Left ventricle myocardium superior (tissue), 1 donor: ENCODE measurements at regions not wholly inside any gene's neighbourhood (a gene's known extent, or its start where the extent isn't known, plus 50 kb on each side); places are given as distances from the start of the nearest gene placed in this dataset.

ENCODE experiments used
- ATAC-seq: fragments of 200-7000 bp; cut with Tn5 transposase; one replicate; pipeline ENCODE4 v1.9.1; 2020; ENCODE audit warnings: mild to moderate bottlenecking, moderate library complexity
- DNase-seq: peaks from one replicate; pipeline ENCODE4 v3.0.0-alpha.2; 2020
- intact Hi-C: fragments of 100-400 bp; cut with micrococcal nuclease; formaldehyde crosslinking; loops from one replicate; pipeline ENCODE4 v1.11.0; 2022
- donor health status: DM: no; HTN: yes; CAD: no; lungs with severe emphysema.

DNA sequence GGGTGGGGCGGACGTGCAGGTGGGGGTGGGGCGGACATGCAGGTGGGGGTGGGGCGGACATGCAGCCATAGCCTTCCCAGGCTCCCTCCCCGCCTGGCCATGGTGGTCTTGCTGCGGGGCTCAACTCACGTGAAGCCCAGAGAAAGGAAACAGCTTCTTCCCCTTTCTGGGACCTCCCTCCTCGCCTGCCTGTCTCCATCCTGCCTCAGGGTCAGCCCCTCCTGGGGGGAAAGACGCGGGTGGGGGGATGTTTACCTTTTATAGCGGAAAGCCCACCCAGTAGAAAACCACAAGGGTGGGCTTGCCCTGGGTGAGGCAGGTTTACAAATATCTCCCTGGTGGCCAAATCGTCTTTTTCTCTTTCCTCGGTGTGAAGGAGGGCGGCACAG, 520.0 kb downstream of the GLRX3 start:
- intact Hi-C loops = no loop called here
- DNase-seq (no peak), ATAC-seq (no peak)

DNA sequence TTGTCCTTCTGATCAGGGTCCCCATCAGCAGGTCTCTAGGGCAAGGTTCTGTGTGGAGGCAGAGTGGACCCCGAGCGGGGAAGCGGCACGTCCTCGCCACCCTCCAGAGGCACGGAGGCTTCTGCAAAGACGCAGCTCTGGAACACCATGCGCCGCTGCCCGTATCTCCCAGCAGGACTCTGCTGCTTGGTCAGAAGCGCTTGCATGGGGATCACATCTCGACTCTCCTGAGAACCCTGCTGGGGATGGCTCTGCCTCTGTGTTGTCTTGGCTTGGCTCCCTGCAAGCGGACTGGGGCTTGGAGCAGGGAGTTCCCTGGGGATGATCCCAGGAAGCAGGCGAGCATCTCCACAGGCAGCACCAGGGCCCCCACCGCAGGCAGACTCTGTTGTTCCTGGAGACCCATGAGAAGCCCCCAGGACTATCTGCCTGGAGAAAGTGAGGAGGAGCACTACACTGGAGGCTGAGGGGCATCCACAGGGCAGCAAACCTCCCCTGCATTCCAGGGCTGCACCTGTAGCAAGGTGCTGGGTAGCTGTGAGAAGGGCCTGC, 520.5 kb downstream of the GLRX3 start:
- DNase-seq (no peak), ATAC-seq (no peak)
- intact Hi-C loops = no loop called here

DNA sequence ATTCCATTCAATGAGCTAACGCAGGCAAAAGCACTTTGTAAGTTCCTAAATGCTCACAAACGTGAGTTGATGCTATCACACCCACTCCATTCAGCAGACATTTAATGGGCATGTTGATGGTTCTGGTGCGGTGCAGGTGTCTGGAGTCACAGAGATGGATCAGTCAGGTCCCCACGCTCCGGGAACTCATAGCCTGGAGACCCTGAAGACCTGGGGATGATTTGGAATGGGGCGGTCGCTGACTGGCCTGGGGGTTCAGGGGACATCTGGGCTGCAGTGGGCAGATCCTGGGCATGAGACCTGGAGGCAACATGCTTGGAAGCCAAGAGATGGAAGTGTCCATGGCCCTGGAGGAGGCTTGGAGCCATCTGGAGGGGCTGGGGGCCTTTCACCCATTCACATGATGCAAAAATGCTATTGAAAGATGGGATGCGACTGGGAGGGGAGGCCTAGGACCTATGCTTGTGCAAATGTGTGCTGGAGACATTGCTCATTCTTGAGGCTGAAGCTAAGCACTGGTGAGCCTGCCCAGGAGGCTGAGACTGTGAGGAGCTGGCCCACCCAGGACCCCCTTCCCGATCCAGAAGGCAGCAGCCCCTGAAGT, 522.6 kb downstream of the GLRX3 start:
- ATAC-seq = no peak
- DNase-seq = no peak
- intact Hi-C loops = no loop called here

DNA sequence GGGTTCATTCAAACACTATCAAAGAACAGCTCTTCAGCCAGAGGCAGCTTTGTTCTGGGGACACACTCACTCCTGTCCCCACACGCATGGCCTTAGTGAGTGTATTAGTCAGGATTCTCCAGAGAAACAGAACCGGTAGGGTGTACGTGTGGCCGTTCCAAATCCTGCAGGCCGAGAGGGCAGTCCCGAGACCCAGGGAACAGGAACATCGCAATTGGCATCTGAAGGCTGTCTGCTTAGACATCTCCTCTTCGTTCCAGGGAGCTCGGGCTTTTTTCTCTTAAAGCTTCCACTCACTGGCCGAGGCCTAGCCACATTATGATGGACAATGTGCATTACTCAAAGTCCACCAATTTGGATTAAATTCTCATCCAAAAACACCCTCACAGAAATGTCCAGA, 523.3 kb downstream of the GLRX3 start:
- DNase-seq = no peak
- intact Hi-C loops = no loop called here
- ATAC-seq = no peak

DNA sequence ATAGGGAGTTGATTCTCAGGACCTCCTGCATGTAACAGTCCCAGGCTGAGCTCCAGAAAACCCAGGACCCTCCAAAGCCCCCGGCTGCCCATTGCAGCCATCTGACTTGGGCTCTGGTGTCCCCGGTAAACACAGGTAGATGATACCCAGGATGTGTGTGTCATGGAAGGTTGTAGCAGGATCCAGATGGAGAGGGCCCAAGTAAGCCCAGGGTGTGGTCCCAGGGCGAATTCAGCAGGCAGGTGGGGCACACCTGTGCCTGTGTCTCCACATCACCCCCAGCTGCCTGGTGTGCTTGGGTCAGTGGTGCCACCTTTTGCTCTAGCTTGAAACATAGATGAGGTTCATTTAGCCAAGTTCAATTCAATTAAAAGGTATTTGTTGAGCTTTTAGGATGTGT, 524.1 kb downstream of the GLRX3 start:
- no peak for DNase-seq
- ATAC-seq = no peak
- intact Hi-C loops = no loop called here

DNA sequence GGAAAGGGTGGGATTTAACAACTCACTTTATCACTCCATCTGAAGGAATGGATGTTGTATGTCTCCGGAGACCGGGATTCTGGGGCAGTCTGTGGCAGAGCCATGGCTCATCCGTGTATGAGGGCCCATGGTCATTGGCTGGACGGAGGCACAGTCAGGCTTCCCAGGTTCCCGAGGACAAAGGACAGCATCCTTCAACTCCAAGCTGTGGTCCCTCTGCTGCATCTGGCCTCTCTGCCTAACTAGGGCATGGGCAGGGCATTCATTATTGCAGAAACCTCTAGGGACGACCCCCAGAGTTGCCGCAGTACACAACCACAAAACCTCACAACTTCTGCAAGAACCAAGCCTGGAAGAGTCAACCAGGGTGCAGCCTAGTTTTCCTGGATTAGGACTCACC, 525.2 kb downstream of the GLRX3 start:
- DNase-seq (no peak), ATAC-seq (no peak)
- intact Hi-C loops = no loop called here

DNA sequence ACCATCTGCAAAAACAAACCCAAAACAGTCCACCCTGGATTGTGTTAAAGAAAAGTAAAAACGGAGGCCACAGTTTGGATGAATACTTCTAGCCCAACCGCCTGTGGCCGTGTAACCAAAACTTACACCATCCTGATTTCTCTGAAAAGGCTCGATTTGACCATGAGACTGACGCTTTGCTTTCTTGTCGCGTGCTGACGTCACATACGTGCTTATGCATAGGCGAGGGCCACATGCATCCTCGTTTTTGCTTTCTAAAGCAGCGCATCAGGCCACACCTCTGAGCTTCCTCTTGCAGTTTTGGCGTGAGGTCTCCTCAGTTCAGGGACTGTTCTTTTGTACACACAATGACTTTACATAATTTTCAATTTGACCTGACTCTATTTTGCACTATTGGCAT, 526.6 kb downstream of the GLRX3 start:
- ATAC-seq = no peak
- intact Hi-C loops = no loop called here
- DNase-seq = no peak

DNA sequence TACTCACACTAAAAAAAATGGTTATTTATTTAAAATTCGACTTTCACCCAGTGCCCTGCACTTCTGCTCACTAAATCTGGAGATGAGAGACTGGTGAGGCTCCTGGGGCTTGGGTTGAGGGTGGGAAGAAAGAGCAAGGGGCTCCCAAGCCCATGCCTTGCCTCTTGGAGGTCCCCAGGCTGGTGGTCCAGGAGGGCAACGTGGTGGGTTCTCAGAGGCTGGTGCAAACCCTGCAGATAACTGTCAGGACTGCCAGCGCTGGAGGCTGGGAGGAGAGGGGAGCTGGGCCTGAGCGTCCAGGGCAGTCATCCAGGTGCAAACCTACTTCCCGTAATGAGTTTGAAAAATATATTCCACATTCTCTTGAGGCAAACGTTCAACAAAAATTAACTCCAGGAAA, 528.3 kb downstream of the GLRX3 start:
- ATAC-seq = no peak
- intact Hi-C loops = no loop called here

DNA sequence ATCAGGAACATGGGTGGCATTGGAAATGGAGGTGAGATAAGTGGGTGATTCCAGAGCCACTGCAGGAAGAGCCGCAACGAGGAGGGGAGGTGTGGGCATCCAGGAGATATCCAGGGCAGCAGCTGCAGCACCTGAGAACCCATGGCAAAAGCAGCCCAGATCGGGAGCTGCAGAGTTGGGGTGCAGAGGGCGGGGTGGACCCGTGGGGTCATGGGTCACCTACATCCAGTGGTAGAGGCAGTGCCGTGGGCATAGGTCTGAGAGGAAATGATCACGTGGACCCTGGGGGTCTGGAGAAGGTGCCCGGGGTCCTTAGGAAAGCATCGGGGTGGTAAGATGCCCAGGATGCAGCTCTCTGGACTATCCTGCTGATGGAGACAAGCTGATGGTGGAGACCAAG, 530.0 kb downstream of the GLRX3 start:
- no peak for DNase-seq
- ATAC-seq = no peak

More for the DNA sequence above, 528.3 kb downstream of the GLRX3 start:
- no peak for DNase-seq

DNA sequence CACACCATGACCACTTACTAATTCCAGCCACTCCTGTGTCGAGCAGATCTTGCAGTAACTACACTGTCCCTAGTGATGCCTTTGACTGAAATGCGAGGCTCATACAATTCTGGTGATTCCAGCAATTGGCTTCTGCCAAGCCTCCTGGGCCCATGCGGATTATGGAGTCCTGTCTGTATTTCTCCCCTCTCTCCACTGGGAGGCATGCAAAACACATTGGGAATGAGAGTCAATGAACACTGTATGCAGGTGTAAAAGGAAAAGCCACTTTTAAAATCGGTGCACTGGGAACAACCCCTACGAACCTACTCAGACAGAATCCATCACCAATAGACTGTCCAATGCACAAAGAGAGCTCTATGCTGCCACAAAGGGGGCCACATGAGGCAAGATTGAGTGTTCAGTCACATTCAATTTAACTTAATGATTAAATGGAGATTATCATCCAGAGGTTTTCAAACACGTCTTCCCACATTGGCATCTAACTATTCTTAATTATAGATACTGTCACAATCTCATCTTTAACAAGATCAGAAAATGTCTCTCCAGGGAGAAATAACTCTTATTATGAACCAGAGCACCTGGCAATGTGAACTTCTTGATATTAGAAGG, 550.6 kb downstream of the GLRX3 start:
- DNase-seq (no peak), ATAC-seq (no peak)
- intact Hi-C loops = no loop called here

More for the DNA sequence above, 530.0 kb downstream of the GLRX3 start:
- intact Hi-C loops = no loop called here

DNA sequence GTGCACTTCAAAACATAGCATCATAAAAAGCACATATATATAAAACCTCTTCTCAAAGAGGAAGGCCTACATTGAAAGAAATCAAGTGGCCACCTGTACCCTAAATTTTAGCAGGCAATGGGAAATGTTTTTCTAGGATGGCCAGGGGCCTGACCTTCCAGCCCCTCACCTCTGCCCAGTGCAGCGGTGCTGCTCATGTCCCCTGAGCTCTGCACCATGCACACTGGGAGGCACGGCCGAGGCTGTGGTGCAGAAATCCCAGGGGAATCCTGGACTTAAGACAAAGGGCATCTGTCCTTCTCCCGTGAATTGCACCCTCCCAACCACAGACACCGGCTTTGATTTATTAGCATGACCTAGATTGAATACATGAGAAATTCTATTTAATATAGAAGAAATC, 551.4 kb downstream of the GLRX3 start:
- intact Hi-C loops = no loop called here
- no peak for ATAC-seq
- DNase-seq = no peak

DNA sequence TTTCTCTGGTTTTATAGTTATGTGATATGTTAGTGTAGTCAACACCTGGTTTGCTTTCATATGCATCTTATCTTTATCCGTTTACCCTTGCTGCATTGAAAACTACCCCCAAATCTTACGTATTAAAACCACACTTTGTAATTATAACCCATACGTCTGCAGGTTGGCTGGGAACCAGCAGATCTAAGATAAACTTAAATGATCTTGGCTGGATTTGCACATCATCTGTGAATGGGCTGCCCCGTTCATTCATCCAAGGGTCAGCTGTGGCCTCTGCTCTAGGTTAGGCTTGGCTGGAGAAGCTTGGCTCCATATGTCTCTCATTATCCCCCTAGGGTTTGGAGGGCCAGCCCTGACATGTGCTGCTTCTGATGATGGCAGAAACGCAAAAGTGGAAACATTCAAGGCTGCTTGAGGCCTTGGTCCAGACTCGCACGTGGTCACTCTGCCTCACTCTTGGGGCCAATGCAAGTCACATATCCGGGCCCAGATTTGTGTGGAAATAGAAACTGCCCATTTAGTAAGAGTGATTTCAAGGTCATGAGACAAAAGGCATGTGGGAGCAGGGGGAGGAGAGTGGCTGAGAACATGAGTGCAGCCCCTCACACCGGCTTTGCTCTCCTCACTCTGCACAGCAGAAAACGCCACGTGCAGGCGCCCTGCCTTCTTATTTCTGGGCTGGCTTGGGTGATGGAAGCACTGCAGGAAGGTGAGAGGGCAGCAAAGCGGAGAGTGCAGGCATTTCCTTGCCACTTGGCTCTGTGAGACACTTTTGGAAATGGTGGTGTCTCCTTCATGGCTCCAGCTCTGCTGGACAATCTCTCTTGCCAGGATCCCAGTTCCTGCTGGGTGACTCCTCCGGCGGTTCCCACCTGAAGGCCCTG, 553.8 kb downstream of the GLRX3 start:
- intact Hi-C loops = no loop called here
- ATAC-seq = no peak

DNA sequence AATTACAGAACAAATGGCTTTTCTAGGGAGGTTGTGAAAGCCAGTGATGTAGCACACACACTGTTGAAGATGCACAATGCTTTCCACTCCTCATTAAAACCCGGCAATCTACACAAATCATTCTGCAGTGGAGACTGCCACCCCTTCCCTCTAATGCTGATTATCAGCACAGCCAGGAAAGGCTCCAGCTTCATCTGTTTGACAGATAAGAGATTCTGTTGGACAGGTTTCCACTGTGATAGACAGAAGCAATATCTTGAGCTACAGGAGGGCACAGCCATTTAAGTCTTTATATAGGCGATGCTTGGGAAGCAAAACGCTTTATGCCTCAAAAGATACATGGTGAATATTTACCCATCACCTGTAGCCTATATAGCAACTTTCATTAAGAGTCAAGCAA, 555.6 kb downstream of the GLRX3 start:
- intact Hi-C loops = no loop called here
- ATAC-seq = no peak

More for the DNA sequence above, 553.8 kb downstream of the GLRX3 start:
- DNase-seq = no peak

DNA sequence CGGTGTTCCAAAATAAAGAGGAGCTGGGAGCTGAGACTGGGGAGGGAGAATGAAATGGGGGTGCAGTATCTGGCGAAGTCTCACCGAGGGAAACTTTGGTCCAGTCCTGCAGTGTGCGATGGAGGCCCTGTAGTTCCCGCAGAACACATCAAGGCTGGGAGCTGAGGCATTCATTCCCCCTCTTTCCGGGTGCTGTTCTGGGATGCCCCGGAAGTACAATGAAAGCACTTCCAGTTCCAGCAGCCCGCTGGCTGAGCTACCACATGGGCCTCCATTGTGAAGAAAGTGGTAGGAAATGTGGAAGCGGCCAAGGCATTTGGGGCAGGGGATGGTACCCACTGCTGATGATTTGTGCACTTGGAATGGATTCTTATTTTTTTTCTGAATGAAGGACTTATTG, 560.7 kb downstream of the GLRX3 start:
- ATAC-seq (no peak), DNase-seq (no peak)
- intact Hi-C loops = no loop called here

More for the DNA sequence above, 555.6 kb downstream of the GLRX3 start:
- no peak for DNase-seq

DNA sequence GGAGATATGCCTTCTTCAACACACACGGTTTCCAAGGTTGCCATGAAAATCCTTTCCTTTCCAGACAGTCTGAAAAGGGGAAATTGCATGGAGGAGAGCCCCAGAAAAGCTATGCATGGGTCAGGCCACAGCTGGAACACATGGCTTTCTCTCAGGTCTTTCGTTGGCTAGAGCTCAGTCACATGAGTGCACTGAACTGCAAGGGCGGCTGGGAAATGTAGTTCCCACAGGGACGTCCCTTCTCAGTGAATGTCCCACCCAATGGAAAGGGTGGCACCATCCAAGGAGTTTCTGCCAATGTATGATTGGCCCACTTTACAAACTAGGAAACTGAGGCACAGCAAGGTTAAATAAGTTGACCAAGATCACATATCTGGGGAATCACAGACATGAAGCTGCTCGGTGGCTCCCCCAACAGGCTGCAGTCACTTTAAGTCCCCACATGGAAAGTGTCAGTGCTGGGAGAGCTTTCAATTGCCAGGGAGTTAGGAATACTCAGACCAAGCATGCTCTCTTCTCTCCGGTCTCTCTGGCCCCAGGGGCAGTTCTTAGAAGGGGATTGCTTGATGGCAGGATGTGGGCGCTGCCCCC, 571.3 kb downstream of the GLRX3 start:
- DNase-seq = no peak
- ATAC-seq = no peak
- intact Hi-C loops = no loop called here

DNA sequence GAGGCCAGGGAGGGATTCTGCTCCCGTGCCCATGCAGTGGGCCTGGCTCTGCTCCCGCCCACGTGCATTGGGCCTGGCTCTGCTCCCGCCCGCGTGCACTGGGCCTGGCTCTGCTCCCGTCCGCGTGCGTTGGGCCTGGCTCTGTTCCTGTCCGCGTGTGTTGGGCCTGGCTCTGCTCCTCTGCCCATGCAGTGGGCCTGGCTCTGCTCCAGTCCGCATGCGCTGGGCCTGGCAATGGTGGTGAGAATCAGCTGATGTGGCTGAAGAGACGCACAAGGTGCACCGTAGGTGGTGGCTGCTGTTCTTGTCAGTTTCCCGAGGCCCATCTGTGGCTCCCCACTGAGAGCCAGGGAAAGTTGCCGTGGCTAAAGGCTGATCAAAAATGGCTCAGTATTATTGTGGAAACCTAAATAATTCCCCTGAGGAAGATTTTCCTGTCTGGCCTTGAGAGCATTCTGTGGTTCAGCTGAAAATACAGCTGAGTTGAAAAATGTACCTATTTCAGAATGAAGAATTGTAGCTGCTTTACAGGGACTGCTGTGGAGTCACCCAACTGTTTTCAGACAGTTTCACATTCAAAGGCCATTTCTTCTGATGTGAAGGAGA, 572.4 kb downstream of the GLRX3 start:
- DNase-seq = no peak
- intact Hi-C loops = no loop called here
- ATAC-seq = no peak

DNA sequence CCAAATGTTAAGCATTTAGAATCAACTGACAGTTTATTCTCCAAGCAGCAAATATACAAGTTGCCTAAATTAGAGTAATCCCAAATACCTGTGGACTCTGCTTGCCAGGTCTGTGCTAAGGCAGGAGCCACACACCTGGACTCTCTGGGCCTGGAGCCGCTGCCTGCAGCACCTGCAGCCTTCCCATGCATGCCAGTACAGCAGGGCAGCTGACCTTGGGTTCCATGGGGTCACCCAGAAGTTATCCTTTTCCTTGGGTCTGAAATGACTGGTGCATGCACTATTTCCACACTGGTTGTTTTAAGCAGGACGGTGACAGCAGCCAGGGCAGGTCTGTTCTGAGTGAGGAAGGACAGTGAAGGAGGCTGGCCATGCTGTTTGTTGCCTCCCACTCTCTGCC, 573.2 kb downstream of the GLRX3 start:
- DNase-seq (no peak), ATAC-seq (no peak)
- intact Hi-C loops = no loop called here

DNA sequence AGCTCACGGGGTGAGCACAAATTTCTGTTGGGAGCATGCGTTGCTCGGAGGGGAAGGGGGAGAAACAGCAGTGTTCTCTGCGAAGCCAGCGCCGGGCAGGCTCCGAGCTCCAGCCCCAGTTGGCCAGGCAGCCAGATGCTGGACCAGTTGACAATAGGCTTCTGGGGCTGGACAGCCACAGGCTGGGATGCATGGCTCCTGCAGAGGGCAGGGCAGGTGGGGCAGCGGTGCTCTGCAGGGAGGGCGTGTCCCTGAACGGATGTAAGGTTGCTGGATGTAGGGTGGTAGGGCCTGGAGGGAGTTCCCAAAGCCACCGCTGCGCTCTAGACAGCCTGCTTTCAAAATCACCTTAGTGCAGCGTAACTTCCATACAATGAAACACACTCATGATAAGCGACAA, 574.9 kb downstream of the GLRX3 start:
- intact Hi-C loops = no loop called here
- DNase-seq = no peak
- ATAC-seq = no peak

DNA sequence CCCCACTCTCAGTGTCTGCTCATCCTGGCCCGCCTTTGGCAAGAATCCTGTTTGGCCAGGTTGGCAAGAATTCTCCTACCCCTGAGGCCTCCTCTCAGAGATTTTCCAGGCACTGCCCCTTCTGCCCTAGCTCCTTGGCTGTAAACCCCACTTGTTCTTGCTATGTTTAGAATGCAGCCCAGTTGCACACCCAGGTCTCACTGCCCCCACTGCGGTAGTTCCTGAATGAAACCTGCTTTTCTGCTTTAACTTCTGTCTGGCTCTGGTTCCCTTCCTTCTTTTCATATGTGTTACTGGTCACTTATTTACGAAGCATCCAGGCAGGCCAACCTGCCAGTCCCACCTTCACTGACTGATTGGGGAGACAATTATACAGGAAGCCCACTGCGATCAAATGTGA, 576.9 kb downstream of the GLRX3 start:
- no peak for DNase-seq
- intact Hi-C loops = no loop called here
- no peak for ATAC-seq

DNA sequence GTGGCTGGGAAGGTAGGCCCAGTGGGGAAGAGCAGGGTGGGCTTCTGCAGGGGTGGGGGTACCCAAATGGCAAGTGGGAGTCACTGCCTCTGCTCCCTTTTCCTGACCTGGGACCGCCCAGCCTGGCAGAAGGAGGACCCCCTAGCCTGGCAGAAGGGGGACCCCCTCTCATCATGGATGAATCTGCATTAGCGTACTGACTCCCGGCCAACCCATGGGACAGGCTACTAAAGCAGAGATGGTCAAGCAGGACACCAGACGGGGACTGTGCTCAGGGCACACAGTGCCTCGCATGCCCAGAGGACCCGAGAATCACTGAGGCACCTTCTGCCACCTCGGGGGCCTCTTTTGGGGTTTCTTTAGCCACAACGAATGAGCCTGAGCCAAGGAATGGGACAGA, 577.5 kb downstream of the GLRX3 start:
- DNase-seq (no peak), ATAC-seq (no peak)
- intact Hi-C loops = no loop called here
